DMS153 treated with DMSO at 0.1 percent for 48 hours (cell line): ENCODE measurements at regions not wholly inside any gene's neighbourhood (a gene's known extent, or its start where the extent isn't known, plus 50 kb on each side); places are given as distances from the start of the nearest gene placed in this dataset.

Source experiments
- DNase-seq: peaks from one replicate; lab custom pipeline; 2025; ENCODE audit not compliant: unreplicated experiment; lab: John Stamatoyannopoulos, UW

DNA sequence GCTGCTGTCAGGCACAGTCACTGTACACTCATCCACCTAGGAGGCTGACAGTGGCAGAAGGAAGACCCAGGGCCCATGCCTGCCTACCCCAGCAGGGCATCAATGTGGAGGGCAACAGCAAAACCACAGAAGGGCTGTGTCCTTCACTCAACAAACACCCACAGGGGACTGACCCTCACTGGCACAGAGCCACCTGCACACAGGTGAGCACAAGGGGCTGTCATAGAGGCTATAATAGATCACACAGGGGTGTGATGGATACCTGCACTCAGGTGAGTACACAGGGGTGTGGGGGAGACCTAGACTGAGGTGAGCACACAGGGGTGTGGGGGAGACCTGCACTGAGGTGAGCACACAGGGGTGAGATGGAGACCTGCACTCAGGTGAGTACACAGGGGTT lies 132.8 kb upstream of the TCERG1L start:
- no peak for DNase-seq

DNA sequence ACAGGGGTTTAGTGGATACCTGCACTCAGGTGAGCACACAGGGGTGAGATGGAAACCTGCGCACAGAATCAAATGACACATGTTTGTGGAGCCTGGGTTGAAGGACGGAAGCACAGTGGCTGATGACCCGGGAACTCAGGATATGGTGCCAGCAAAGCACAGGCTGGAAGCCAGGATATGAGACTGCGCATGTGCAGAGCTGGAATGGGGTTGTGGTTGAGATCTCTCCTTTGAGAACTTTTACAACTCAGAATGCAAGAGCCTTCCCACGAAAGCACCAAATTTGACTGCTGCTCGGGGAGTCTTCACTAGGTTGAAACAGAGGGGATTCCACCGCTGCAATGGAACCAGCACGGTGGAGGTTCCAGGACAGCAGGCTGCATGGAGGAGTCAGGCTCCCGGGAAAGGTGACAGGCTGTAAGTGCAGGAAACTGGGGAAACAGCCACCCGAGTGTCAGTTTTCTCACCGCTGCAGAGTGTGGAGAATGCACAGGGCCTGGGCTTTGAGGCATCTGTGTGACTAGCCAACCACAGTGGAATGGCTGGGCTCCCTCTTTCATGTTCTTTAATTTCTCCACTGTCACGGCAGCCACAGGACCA lies 133.4 kb upstream of the TCERG1L start:
- DNase-seq: no peak

DNA sequence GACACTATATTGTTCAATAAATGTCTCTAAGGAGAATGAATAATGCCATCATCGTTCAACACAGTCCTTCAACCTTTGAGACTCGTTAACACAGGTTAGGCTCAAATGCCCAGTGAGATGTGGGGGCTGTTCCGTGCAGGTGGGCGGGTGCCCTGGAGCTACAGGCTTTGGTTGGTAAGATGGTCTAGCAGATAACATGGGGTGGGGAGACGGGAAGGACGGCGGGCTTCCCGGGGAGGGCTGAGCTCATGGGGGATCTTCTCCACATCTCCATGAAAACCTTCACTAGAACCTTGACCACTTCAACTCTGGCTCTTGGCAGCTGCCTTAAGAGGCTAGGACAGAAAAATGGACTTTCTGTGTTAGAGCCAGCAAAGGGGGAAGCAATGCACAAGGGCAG lies 134.1 kb upstream of the TCERG1L start:
- no peak for DNase-seq

DNA sequence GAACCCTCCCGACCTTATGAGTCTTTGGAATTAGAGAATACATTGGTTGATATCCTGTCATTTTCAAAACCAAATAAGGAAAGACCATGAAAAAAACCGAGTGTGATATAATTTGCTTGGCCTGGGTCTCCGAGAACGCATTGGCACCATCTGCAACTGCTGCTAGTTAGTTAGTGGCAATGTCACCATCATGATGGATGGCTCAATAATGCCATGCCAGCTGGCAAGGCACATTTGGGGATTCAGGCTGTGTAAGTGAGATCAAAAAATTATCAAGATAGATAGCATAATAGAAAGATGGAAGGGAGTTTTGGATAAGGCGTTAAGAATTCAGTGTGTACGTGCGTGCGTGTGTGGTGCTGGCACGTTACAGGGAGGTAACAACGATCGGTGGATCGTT lies 134.7 kb upstream of the TCERG1L start:
- DNase-seq: no peak

DNA sequence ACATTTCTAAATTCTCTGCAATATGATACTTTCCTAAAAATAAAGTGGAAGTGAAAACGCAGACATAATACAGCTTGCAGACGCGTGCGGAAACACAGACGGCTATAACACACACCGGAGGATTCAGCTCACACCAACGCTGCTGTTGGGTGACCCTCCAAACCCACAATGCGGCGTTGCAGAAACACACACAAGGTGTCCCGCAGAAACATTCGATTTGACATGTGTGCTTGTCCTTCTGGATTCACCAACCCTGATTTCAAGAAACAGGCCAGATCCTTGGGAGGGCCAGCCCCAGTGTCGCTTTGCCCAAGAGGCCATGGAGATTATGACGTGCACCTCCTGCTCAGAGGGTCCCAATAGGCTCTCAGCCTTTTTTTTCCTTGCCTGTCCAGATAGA lies 136.7 kb upstream of the TCERG1L start:
- DNase-seq: no peak

DNA sequence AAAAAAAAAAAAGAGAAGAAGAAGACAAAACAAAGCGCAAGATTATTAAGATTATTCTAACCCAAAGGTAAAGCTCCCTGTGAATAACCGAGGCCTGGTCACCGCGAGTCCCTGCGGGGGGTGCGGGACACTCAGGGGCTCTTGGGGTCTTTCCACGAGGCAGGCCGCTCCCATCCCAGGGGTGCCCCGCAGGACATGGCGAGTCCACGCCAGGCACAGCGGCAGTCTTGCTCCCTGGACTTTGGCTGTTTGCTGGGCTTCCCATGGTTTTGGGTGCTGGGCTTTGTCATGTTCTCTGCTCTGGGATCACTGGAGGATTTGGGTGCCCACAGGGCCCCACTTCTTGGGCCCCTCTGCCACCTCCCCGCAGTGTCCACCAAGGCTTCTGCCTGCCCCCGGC lies 137.4 kb upstream of the TCERG1L start:
- no peak for DNase-seq

DNA sequence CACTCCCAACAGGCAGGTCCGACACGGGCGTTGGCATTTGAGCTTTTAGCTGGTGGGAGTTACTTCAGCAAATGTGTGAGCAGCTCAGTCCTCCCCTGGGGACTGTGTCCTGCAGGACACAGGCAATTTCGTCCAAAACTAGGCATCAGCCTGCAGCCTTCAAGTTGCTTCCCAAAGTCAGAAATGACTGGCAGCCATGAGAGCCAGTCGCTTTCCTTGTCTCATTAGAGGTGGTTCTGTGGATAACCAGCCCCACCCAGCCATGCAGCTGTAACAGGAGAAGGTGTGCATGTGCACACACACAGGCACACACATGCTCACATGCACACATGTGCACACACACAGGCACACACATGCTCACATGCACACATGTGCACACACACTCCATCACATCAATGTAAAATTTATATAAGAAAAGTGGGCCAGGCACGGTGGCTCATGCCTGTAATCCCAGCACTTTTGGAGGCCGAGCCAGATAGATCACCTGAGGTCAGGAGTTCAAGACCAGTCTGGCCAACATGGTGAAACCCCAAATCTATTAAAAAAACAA lies 138.8 kb upstream of the TCERG1L start:
- no peak for DNase-seq

DNA sequence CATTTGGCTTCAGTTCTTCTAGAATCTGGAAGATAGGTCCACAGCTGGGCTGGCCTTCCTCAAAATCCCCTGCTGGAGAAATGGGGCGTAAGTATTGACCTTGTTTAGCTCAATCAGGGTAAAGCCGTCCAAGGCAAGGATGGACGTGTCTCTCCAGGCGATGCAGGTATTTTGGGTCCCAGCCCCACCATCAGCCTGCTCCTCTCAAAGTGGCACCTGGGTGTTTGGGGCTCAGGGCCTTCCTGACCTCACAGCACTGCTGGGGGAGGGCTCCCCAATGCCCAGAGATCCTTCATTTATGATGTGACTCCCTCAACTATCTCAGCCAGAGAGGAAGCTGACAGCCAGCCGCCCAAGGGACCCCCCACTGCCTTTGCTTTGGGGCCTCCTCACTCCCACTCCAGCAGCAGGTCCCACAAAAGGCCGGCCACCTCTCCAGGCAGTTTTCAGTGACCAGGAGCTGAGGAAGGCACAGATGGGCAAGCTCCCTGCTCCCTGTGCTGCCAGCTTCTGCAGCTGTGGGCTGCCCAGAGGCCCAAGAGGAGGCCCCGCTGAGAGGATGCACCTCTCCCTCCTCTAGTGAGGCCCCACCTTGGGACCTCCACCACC lies 140.0 kb upstream of the TCERG1L start:
- DNase-seq: no peak

DNA sequence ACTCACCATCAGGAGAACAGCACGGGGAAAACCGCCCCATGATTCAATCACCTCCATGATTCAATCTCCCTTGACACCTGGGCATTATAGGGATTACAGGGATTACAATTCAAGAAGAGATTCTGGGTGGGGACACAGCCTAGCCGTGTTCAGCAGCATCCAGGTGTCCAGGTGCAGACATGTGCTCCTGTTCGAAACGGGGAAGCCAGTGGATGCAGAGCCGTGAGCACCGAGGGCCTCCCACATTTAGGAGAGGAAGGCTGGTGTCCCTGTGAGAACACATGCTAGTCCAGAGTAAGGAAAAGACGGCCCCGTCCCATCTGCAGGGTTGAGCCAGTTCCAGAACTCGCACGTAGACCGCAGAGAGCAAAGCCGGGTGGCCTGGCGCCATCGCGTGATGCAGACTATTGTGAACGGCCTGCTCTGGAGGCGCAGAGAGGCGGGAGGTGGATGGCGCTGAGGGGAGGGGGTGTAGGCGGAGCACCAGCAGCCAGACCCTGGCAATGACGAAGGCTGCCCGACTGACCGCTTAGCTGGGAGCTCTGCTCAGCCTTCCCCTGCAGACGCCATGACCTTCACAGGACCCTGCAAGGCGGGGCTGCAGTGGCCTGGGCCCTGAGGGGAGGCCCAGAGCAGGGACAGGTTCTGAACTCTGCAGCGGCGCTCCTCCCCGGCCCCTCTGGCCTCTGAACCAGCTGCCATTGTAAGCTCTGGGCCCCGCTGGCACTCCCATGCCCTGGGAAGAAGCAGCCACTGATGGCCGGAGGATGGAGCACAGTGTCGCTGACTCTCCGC lies 141.6 kb upstream of the TCERG1L start:
- DNase-seq: no peak

DNA sequence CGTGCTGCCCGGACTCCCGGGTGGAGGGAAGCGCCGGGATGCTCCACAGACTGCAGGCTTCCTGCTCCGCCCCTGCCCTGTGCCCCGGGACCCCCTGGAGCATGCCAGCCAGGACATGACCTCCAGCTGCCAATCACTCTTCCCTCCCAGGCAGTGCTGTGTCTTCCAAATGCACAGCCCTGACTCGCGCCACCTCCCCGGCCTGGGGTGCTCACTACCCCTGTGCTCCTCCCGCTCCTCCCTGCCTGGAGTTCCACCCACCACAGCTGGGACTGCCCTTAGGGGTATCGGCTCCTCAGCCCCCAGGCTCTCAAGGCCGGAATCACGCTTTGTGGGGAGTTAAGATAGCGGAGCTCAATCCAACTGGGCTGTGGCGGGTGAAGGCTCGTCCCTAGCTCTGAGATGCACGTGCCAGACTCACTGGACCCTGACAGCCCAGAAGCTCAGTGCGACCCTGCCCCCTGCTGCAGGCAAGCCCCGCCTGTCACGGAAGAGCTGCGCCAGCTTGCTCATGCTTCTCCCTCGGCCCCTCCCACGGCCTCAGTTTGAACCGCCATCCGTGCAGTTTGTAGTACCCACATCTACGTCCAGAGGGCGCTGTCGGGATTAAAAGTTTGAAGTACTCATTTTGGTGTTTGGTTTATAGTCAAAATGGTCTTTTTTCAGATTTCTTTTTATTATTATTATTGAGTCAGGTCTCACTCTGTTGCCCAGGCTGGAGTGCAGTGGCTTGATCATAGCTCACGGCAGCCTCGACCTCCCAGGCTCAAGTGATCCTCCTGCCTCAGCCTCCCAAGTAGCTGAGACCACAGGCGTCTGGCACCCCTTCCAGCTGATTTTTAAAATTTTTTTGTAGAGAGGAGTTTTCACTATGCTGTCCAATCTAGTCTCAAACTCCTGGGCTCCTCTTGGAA lies 142.5 kb upstream of the TCERG1L start:
- no peak for DNase-seq

DNA sequence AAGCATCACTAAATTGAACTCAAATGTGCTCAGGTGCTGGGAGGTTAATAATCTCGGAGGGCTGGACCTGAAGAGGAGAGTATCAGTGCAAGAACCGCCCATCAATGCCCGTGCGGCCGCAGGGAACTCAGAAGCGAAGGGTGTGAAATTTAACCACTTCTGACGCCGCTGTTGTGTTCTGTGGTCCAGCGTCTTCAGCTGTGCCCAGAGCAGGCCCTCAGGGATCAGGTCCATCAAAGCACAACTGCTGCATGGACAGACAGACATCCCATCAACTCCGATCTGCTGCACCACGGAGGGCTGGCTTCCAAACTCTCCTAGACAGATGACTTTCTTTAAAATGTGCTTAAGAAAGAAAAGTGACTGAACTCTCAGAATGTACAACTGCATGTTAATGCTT lies 144.9 kb upstream of the TCERG1L start:
- no peak for DNase-seq

DNA sequence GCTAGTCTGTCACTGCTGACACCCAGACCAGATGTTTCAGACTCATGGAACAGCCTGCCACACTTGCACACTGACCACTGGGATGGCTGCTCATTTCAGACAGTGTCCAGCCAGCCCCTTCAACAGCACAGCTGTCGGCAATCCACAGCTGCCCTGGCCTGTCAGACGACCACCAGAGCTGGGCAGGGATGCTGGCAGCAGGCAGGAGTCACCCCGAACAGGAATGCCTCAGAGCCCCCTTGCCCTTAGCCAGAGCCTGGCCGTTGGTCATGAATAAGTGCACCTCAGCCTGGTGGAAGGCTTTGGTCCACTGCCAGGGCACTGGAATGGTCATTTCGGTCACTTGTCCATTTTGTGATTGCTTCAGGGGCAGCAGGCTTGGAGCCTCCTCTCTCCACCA lies 149.6 kb upstream of the TCERG1L start:
- no peak for DNase-seq

DNA sequence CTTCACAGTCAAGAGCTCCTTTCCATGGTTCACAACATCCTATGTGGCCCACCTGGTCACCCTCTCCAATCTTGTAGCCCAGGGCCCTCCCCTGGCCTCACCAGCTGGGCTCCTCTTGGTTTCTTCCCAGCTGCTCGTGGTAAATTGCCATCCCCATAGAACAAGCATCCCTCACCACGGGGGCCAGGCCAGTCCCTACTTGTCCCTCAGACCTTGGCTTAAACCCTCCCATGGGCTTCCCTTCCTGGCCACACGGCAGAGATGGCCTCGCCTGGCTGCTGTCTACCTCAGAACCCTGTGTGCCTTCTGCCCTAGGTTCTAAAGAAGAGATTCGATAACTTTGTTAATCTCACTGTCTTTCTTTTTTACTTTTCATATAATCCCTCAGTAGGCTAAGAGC lies 153.3 kb upstream of the TCERG1L start:
- DNase-seq: no peak

DNA sequence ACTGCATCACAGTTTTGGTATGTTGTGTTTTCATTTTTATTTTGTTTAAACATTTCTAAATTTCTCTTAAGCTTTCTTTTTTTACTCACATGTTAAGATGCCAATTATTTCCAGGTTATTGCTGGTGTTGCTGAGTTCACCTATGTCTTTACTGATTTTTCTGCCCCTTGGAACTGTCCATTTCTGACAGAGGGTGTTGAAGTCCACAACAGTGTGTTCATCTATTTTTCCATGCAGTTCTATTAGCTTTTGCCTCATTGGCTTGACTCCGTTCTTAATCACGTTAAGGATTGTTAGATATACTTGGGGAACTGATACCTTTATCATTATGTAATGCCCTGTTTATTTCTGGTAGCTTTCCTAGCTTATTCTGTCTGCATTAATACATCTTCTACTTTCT lies 158.0 kb upstream of the TCERG1L start:
- no peak for DNase-seq

DNA sequence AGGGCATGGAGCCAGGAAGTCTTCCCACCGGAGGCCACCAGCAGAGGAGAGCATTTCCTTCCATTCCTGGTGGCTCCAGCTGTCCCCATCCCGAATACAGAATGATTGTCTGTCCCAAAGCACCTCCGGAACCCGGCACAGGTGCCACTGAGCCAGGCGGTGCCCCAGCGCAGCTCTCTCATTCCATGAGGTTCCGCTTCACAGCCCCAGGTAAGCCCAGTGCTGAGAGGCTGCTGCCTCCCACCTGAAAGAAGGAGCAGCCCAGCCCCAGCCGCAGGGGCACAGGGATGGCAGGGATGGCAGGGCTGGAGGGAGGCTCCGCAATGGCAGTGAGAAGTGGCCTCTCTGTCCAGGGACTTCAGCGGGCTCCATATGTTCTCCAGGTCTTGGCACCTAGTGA lies 162.1 kb upstream of the TCERG1L start:
- no peak for DNase-seq

DNA sequence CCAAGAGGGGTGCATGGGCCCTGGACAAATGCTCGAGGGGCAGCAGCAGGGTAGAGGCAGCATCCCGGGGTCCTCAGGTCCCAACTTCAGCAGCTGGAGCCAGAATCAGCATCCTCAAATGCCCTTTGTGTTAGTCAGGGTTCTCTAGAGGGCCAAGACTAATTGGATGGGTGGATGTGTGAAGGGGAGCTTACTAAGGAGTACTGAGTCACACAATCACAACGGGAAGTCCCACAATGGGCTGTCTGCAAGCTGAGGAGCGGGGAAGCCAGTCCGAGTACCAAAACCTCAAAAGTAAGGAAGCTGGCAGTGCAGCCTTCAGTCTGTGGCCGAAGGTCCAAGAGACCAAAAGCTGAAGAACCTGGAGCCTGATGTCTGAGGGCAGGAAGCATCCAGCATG lies 162.9 kb upstream of the TCERG1L start:
- no peak for DNase-seq

DNA sequence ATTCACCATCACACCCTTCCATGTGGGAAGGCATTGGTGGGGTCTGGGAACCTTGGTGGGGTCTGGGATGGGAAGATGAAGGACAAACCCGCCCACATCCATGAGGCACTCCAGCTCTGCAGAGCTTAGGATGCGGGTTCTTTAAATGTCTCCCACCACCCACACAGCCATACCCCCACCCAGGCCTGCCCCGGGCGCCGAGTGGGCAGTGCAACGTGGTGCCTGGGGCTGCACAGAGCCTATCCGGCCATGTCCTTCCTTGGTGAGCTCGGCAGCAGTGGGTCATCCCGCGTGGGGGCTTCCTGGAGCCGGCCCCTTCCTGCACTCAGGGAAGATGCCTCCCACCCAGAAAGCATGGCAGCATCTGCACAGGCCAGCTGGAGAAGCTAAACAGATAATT lies 163.5 kb upstream of the TCERG1L start:
- no peak for DNase-seq

DNA sequence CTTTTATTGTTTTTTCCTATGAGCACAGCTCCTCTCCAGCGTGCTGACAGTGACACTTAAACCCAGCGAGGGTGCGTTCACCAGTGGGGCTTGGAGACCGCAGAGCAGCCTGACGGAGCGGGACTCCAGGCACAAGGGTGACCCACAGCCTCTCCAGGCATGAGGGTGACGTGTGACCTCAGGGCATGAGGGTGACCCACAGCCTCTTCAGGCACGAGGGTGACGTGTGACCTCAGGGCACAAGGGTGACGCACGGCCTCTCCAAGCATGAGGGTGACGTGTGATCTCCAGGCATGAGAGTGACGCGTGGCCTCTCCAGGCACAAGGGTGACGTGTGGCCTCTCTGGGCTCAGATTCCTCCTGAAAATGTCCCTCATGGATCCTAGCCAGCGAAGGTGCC lies 164.3 kb upstream of the TCERG1L start:
- no peak for DNase-seq

DNA sequence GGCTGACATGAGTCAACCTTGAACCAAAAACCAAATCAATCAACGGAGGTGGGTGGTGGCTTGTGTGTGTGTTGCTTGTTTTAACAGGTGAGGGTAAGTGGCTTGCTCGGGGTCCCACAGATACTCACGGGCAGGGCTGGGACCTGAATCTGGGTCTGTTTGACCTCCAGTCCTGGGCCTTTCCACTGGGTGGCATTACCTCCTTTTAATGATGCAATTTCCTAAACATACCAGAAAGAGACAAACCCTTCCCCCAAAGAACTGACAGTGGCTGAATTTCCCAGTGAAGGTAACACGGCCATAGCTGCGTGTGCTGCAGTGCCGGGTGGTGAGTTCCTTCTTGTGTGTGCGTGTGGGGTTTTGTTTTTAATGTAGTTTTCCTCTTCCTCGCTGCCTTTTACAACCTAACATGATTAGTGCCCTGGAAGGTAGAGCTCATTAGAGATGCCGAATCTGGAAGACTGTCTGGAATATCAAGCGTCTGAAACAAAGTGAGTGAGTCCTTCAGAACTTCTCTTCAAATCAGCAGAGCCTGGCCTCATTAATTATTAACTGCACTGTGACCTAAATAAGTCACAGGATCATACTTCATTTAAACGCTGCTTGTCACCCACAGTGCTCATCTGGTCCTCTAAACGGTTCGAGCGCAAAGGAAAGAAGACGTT lies 166.1 kb upstream of the TCERG1L start:
- DNase-seq: no peak

DNA sequence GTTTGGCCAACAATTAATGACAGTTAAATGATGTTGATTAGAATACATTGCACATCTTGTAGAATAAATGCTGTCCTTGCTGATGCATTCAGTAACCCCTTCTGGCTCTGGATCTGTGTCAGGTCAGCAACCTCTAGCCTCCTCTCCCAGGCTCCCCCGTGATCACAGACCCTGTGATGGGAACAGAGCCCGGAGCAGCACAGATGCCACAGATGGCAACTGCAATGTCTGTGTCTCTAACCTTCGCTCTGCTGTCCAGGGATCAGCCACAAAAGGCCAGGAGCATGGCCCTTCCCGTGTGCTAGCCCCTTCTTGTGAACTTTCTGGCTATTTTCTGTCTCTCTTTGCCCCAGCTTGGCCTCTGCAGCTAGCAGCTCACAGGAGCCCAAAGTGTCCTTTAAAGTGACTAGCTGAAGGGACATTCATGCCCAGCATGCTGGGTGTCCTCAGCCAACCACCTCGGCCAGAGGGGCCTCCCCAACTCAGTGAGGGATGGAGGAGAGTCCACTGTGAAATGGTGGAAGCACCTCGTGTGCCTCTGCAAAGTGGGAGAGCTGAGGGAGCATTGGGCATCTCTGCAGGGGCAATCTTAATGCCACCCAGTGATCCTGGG lies 167.0 kb upstream of the TCERG1L start:
- no peak for DNase-seq
